GM12873 (cell line): ENCODE measurements at regions not wholly inside any gene's neighbourhood (a gene's known extent, or its start where the extent isn't known, plus 50 kb on each side); places are given as distances from the start of the nearest gene placed in this dataset.

Source experiments
- CTCF ChIP-seq: IDR thresholded peaks from 2 replicates; pipeline ENCODE4 v1.5.1; 2012; ENCODE audit warnings: low read depth, mild to moderate bottlenecking, moderate library complexity, low read length, control low read depth; ENCODE audit not compliant: insufficient read depth; ENCODE audit errors: missing control alignments

GRCh38 chr14:87343652-87344051 lies 649.3 kb downstream of the GALC start:
- no peak for TF ChIP-seq CTCF

DNA sequence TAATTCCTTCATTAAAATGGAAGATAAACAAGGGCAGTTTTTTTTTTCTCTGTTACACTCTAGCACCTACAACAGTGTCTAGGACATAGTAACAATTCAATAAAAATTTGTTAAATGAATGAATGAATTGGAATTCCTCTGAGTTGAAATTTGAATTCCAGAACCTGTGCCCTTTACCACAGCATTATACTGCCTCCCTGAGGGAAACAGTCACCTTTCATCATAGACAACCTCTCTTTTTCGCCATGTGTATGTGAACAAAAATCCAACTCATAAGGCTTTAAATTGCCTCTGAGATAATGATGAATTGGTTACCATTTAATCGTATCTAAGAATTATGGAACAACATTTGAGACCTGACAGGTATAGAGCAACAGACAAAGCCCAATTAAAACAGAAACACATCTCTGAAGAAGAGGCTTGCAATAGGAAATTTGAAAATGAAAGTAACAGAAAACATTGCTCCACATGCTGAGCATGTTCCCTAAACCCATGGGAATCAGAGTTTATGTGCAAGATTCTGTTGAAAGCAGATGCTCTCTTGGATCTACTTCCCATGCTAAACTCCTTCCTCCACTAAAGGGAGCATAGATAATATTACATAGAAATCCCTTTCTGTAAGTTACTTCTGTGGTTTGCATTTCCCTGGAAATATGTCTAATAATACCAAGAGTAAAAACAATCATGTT lies 657.8 kb downstream of the GALC start:
- no peak for TF ChIP-seq CTCF

DNA sequence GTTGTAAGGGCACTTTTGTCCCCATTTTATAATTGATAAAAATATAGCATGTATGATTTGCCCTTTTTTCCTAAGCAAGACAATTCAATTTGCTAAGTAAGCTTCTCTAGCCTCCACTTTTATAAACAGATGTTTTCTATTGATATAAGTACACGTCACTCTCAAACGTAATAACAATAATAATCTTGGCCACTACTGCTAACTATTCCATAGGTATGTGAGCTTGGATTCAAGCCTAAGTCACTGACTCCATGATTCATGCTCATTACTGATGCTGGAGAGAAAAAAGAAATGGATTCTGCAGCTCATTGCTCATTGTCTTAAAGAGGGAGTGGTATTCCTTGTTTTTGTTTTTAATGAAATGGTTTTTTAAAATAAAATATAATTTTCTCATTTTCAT lies 661.0 kb downstream of the GALC start:
- TF ChIP-seq CTCF = no peak

- no peak for TF ChIP-seq CTCF
Observed at GRCh38 chr14:87325741-87326140, 667.2 kb downstream of the GALC start.

DNA sequence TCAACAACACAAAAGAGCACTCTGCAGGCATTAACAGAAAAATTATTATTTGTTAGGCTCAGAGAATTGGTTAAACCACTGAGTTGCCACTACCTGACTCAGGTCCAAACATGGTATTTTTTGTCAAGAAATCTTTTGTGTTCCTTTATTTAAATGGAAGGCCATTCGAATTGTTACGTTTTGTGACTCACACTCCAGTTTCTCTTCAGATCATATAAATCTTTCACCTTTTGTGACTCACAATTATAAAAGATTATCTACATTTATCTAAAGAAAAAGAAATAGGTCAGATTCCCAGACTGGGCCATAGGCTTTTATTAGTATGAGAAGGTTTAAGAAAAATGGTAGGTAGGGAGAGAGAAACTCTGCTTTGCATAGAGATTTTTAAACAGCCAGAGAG lies 669.8 kb downstream of the GALC start:
- TF ChIP-seq CTCF = no peak

DNA sequence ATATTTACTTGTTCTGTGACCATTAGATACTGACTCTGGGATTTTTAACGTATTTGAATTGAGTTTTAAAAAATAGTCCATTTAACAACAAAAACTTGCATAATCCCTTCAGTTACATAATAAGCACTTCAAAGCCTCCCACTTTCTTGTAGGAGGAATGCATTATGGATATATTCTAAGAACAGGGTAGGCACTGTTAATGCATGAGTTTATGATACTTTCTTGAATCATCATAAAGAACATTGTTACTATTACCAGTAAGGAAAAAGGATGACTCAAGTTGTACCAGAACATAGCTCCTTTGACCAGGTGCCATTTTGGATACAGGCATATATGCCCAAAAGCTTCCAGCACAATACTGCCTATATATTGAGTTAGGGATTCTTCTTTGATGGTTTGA lies 671.4 kb downstream of the GALC start:
- no peak for TF ChIP-seq CTCF

GRCh38 chr14:87312894-87313205 lies 680.1 kb downstream of the GALC start:
- no peak for TF ChIP-seq CTCF
